GM12875 (cell line): ENCODE measurements at regions not wholly inside any gene's neighbourhood (a gene's known extent, or its start where the extent isn't known, plus 50 kb on each side); places are given as distances from the start of the nearest gene placed in this dataset.

Experiments
- H3K4me3 ChIP-seq: one replicate; pipeline ENCODE4 v1.5.1; 2011; ENCODE audit warnings: low read depth, low read length, control low read depth
- TF ChIP-seq, protein P1 (sequence below): IDR thresholded peaks from 2 replicates; pipeline ENCODE4 v1.5.1; 2011; ENCODE audit warnings: low read depth, mild to moderate bottlenecking, control low read depth, inconsistent platforms, low read length, moderate library complexity, borderline replicate concordance; ENCODE audit not compliant: insufficient read depth

DNA sequence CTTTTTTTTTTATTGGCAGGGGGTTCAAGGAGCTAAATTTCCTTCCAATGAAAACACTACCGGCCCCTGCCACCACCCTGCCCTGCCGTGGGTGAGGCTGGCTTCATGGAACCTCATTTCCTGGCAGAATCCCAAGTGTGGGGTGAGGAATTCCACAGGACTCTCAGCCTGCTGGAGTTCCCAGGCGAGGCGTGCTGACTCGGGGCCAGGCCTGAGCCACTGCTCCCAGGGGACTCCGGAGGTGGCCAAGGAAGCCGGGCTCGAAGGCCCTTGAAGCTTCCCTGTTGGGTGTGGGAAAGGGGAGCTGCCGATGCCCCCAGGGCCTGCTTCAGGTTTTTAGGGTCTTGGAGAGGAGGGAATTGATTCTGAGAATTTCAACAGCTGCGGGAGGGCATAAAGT, 95.3 kb upstream of the ACTRT2 start:
- TF ChIP-seq, protein P1, sequence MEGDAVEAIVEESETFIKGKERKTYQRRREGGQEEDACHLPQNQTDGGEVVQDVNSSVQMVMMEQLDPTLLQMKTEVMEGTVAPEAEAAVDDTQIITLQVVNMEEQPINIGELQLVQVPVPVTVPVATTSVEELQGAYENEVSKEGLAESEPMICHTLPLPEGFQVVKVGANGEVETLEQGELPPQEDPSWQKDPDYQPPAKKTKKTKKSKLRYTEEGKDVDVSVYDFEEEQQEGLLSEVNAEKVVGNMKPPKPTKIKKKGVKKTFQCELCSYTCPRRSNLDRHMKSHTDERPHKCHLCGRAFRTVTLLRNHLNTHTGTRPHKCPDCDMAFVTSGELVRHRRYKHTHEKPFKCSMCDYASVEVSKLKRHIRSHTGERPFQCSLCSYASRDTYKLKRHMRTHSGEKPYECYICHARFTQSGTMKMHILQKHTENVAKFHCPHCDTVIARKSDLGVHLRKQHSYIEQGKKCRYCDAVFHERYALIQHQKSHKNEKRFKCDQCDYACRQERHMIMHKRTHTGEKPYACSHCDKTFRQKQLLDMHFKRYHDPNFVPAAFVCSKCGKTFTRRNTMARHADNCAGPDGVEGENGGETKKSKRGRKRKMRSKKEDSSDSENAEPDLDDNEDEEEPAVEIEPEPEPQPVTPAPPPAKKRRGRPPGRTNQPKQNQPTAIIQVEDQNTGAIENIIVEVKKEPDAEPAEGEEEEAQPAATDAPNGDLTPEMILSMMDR, result no peak
- no peak overlapping the region for H3K4me3 ChIP-seq

DNA sequence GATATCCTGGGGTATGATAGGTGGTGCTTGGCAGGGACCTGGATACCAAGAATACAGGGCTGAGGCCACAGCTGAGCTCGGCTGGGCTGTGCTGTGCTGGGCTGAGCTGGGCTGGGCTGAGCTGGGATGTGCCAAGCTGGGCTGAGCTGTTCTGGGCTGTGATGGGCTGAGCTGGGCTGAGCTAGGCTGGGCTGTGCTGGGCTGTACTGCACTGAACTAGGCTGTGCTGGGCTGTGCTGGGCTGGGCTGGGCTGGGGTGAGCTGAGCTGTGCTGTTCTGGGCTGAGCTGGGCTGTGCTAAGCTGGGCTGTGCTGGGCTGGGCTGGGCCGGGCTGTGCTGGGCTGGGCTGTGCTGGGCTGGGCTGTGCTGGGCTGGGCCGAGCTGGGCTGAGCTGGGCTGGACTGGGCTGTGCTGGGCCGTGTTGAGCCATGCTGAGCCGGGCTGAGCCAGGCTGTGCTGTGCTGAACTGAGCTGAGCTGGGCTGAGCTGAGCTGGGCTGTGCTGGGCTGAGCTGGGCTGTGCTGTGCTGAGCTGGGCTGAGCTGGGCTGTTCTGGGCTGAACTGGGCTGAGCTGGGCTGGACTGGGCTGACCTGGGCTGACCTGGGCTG, 94.7 kb upstream of the ACTRT2 start:
- no peak overlapping the region for H3K4me3 ChIP-seq
- TF ChIP-seq, protein P1, result no peak

DNA sequence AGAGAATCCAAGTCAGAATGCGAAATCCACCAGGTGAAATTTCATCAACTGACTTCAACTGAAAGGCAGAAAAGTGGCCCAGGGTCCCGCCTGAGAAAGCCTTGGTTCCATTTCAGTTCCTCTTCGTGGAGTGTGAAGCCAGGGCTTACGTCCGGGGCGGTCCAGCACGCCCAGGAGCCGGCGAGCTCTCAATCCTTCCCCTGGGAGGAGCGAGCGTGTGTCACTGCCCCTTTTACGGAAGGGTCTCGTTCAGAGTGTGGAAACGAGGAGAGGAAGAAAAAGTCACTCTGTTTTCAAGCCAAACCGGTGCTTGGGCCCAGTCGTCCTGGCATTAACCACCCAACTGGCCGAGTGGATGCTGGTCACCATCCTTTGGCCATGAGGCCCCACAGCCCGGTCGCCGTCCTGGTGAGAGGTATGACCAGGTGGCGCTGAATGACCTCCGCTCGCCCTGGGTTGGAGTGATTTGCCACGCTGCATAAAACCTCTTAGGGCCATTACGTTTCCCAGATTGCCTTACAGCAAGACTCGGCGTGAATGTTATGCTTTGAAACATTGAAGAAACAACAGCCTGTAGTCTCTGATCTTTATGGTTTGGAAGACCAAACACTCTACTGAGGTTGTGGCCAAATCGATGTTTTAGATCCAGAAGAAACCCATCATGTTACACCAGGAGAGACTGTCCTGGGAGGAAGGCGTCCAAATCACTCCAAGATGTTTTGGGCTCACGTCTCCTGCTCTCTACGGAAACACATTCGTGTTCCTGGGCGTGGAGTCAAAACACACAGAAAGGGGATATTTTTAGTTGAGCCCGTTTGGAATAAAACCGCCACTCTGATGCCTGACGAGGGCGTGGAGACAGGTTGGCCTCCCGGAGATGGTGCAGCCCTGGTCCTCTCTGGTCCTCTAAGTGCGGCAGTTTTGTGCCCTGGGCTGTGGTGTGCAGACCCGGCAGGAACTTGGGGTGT, 93.6 kb upstream of the ACTRT2 start:
- TF ChIP-seq, protein P1, result no peak
- H3K4me3 ChIP-seq, result no peak overlapping the region

DNA sequence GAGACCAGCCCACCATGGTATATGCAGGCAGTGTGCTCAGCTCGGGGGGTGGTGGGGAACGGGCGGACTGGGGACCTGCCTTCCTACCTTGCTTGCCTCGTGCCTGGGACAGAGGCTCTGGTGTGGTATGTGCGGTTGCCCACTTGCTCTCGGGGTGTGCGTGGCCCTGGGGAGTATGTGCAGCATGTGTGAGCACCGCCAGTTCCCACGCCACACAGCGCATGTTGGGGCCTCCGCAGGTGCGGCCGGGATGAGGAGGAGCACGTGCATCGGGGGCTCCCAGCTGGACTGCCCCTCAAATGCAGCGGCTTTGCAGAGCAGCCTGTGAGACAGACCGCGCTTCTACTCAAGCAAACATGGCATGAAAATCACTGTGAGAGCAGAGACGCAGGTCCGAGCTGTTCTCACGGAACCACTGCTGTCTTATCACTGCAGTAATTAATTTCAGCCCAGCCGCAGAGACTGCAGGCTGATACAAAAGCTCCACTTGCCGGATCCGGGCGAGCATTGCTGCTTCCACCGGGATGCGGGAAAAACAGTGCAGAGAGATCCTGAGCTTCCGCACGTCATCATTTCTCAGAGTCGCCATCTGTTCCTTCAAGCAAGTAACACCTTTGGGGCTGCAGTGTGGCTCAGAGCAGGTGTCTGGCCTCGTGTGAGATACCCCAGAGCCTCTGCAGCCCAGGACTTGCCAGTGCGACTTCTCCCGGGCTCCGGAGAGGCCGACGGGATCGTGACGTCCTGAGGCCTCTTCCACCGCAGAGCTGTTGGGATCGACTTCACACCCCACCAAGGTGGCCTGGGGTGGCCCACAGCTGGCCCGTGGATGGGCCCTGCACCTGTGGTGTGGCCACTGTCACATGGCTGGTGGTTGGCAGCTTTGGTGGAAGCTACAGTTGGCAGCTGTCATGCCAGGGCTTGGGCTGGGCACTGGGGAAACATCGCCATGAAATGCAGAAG, 92.6 kb upstream of the ACTRT2 start:
- TF ChIP-seq, protein P1, result no peak
- no peak overlapping the region for H3K4me3 ChIP-seq

- TF ChIP-seq, protein P1, result no peak
- no peak overlapping the region for H3K4me3 ChIP-seq
Measured at GRCh38 chr1:2929335-2929734, 91.9 kb upstream of the ACTRT2 start.

GRCh38 chr1:2930016-2930815, 91.1 kb upstream of the ACTRT2 start:
- TF ChIP-seq, protein P1, result no peak
- H3K4me3 ChIP-seq, result no peak overlapping the region
